SK-N-SH (cell line): ENCODE measurements at regions not wholly inside any gene's neighbourhood (a gene's known extent, or its start where the extent isn't known, plus 50 kb on each side); places are given as distances from the start of the nearest gene placed in this dataset.

ENCODE experiments used
- CTCF ChIA-PET: fragments of 300-600, 350-600 bp; formaldehyde crosslinking; extraction: SDS; loops from one replicate; lab custom pipeline; 2021; lab: Yijun Ruan, JAX
- POLR2A ChIA-PET: fragments of 350-600 bp; sonication (Branson Sonifier 250); formaldehyde crosslinking; extraction: SDS; loops from one replicate; lab custom pipeline; 2020; ENCODE audit warnings: antibody characterized with exemption, inconsistent platforms; lab: Yijun Ruan, JAX
- DNase-seq: peaks from one replicate; pipeline ENCODE4 v3.0.0; 2012
- H2AFZ ChIP-seq: fragments of 200-600 bp; sonication (generic); 2 replicates; pipeline ENCODE4 v1.8.1; 2016; ENCODE audit warnings: antibody characterized with exemption, mild to moderate bottlenecking, low read depth
- H3F3A ChIP-seq: fragments of 200-600 bp; sonication (generic); replicated peaks from 2 replicates; pipeline ENCODE3; 2016; ENCODE audit warnings: antibody characterized with exemption, mild to moderate bottlenecking; ENCODE audit not compliant: insufficient read depth
- H3K27ac ChIP-seq, 2 experiments: fragments of 200-500 bp in 1 of 2; fragments of 200-600 bp in 1 of 2; sonication (Bioruptor generic) in 1 of 2; sonication (generic), shearing (Covaris generic) in 1 of 2; 2 replicates each; pipeline versions ENCODE4 v1.5.1 to v1.6.1; 2014 to 2016; ENCODE audit warnings: low read depth in 2 of 2, inconsistent platforms in 1 of 2, low read length in 1 of 2, mild to moderate bottlenecking in 1 of 2, mixed read lengths in 1 of 2
- H3K27me3 ChIP-seq: fragments of 200-600 bp; sonication (generic), shearing (Covaris generic); 2 replicates; pipeline ENCODE4 v1.6.1; 2016; ENCODE audit warnings: mixed run types; ENCODE audit not compliant: insufficient read depth
- H3K36me3 ChIP-seq, 2 experiments: fragments of 200-500 bp in 1 of 2; fragments of 200-600 bp in 1 of 2; sonication (Bioruptor generic) in 1 of 2; sonication (generic) in 1 of 2; replicated peaks in 1 of 2; 2 replicates each; pipeline versions ENCODE3 to v1.5.1; 2014 to 2016; ENCODE audit warnings: low read length in 1 of 2, mild to moderate bottlenecking in 1 of 2; ENCODE audit not compliant: insufficient read depth in 2 of 2, control insufficient read depth in 1 of 2
- H3K4me1 ChIP-seq, 2 experiments: fragments of 200-500 bp in 1 of 2; fragments of 200-600 bp in 1 of 2; sonication (Bioruptor generic) in 1 of 2; sonication (generic), shearing (Covaris generic) in 1 of 2; 2 replicates each; pipeline versions ENCODE4 v1.5.1 to v1.6.1; 2014 to 2016; ENCODE audit warnings: low read depth in 1 of 2, low read length in 1 of 2, mixed run types in 1 of 2; ENCODE audit not compliant: insufficient read depth in 2 of 2, control insufficient read depth in 1 of 2
- H3K4me2 ChIP-seq: fragments of 200-600 bp; sonication (generic), shearing (Covaris generic); 2 replicates; pipeline ENCODE4 v1.6.1; 2017; ENCODE audit warnings: mixed run types
- H3K4me3 ChIP-seq, 2 experiments: fragments of 200-500 bp in 1 of 2; fragments of 200-600 bp in 1 of 2; sonication (Bioruptor generic) in 1 of 2; sonication (generic), shearing (Covaris generic) in 1 of 2; 2 replicates each; pipeline versions ENCODE4 v1.5.1 to v1.8.1; 2014 to 2016; ENCODE audit warnings: low read depth in 2 of 2, inconsistent platforms in 1 of 2, low read length in 1 of 2, mild to moderate bottlenecking in 1 of 2, mixed read lengths in 1 of 2, moderate library complexity in 1 of 2
- H3K79me2 ChIP-seq: fragments of 200-600 bp; sonication (generic); 2 replicates; pipeline ENCODE4 v1.8.1; 2017; ENCODE audit warnings: mild to moderate bottlenecking; ENCODE audit not compliant: insufficient read depth
- H3K9ac ChIP-seq: fragments of 200-600 bp; sonication (generic); 2 replicates; pipeline ENCODE4 v1.6.1; 2017; ENCODE audit warnings: mixed run types
- H3K9me2 ChIP-seq: fragments of 200-600 bp; sonication (generic); 2 replicates; pipeline ENCODE4 v1.6.1; 2017; ENCODE audit warnings: mixed run types
- H3K9me3 ChIP-seq: fragments of 200-600 bp; sonication (generic); 2 replicates; pipeline ENCODE4 v1.6.1; 2017; ENCODE audit warnings: mixed run types, mild to moderate bottlenecking, moderate library complexity
- H4K20me1 ChIP-seq: fragments of 200-600 bp; sonication (generic); 2 replicates; pipeline ENCODE4 v1.6.1; 2017; ENCODE audit warnings: mild to moderate bottlenecking, mixed run types; ENCODE audit not compliant: insufficient read depth
- CHD2 ChIP-seq: fragments of 150-350 bp; IDR thresholded peaks from 2 replicates; pipeline ENCODE4 v1.6.1; 2018; ENCODE audit warnings: low read length; ENCODE audit not compliant: partially characterized antibody
- CTCF ChIP-seq: fragments of 200-600 bp; sonication (generic); IDR thresholded peaks from 2 replicates; pipeline ENCODE4 v1.6.1; 2017; ENCODE audit warnings: antibody characterized with exemption, mild to moderate bottlenecking, moderate library complexity
- EZH2phosphoT487 ChIP-seq: fragments of 200-600 bp; sonication (generic); IDR thresholded peaks from 2 replicates; pipeline ENCODE4 v1.6.1; 2017; ENCODE audit warnings: low read depth, mixed run types, mild to moderate bottlenecking, antibody characterized with exemption, moderate library complexity, borderline replicate concordance
- FOSL2 ChIP-seq: IDR thresholded peaks from 2 replicates; pipeline ENCODE4 v1.4.0; 2012; ENCODE audit warnings: low read depth, mild to moderate bottlenecking, moderate library complexity, borderline replicate concordance
- FOXJ3 ChIP-seq: sonication (generic); formaldehyde crosslinking; IDR thresholded peaks from 2 replicates; pipeline ENCODE4 v1.5.1; 2020; ENCODE audit warnings: mild to moderate bottlenecking, missing genetic modification reagents
- GATA2 ChIP-seq: sonication (generic); formaldehyde crosslinking; IDR thresholded peaks from 2 replicates; pipeline ENCODE4 v1.5.0; 2020; ENCODE audit warnings: mild to moderate bottlenecking, missing genetic modification reagents
- MAX ChIP-seq: IDR thresholded peaks from 2 replicates; pipeline ENCODE4 v1.4.0; 2012; ENCODE audit warnings: low read depth
- NFIC ChIP-seq: IDR thresholded peaks from 2 replicates; pipeline ENCODE4 v1.4.0; 2012; ENCODE audit warnings: borderline replicate concordance
- PBX3 ChIP-seq: IDR thresholded peaks from 2 replicates; pipeline ENCODE4; 2012
- RAD21 ChIP-seq: IDR thresholded peaks from 2 replicates; pipeline ENCODE4 v1.6.1; 2012; ENCODE audit warnings: mild to moderate bottlenecking, low read length
- USF1 ChIP-seq: IDR thresholded peaks from 2 replicates; pipeline ENCODE4 v1.4.0; 2012; ENCODE audit warnings: low read depth, borderline replicate concordance
- YY1 ChIP-seq: IDR thresholded peaks from 2 replicates; pipeline ENCODE4 v1.4.0; 2012; ENCODE audit warnings: low read depth, mild to moderate bottlenecking
- WGBS: methylation state at CpG from one replicate; pipeline ENCODE4 v1.1.6; 2017; ENCODE audit warnings: low lambda C conversion rate; 5-methylcytosine and 5-hydroxymethylcytosine counted together

GRCh38 chr20:40207655-40208054 is 481.4 kb downstream of the MAFB start (continued):
- TF ChIP-seq MAX (no peak), PBX3 (no peak), NFIC (no peak), RAD21 (no peak)
- TF ChIP-seq, all 33 proteins: peak for 0

GRCh38 chr20:40205971-40206370 is 483.1 kb downstream of the MAFB start:
- TF ChIP-seq RAD21 (no peak), USF1 (no peak), YY1 (no peak), CHD2 (no peak), GATA2 (CRISPR knock-in tag) (no peak), FOSL2 (no peak), CTCF (no peak), FOXJ3 (CRISPR knock-in tag) (no peak)
- ChIA-PET CTCF (no interaction called here), POLR2A (no interaction called here)
- Histone ChIP-seq H3K9me2 (no peaks in the 10 kb centered on the region), H3K4me3 (no peak overlapping the region), H3K27me3 (no peaks in the 10 kb centered on the region), H3K9me3 (no peaks in the 10 kb centered on the region), H3K4me2 (no peak overlapping the region), H3K36me3 (no peaks in the 10 kb centered on the region), H3F3A (no peaks in the 10 kb centered on the region), H3K4me1 (no peaks in the 10 kb centered on the region), H4K20me1 (no peaks in the 10 kb centered on the region), H3K27ac (no peak overlapping the region), H3K79me2 (no peaks in the 10 kb centered on the region), H3K9ac (no peak overlapping the region), H2AFZ (no peak overlapping the region)
- 18% methylated on average over 2 of the region's 2 CpGs for WGBS
- DNase-seq: no peak

GRCh38 chr20:40203032-40203431 is 486.0 kb downstream of the MAFB start:
- Histone ChIP-seq H3K4me3 (no peak overlapping the region), H4K20me1 (no peaks in the 10 kb centered on the region), H3K36me3 (no peaks in the 10 kb centered on the region), H3F3A (no peaks in the 10 kb centered on the region), H2AFZ (no peak overlapping the region), H3K27me3 (no peaks in the 10 kb centered on the region), H3K9ac (no peak overlapping the region), H3K79me2 (no peaks in the 10 kb centered on the region), H3K27ac (no peak overlapping the region), H3K9me3 (no peaks in the 10 kb centered on the region), H3K4me1 (no peaks in the 10 kb centered on the region), H3K9me2 (no peaks in the 10 kb centered on the region), H3K4me2 (no peak overlapping the region)
- no peak for TF ChIP-seq EZH2phosphoT487
- POLR2A ChIA-PET: no interaction called here
- CTCF ChIA-PET: no interaction called here
- DNase-seq: no peak
- WGBS: 0% methylated on average over 1 of the region's 1 CpG
